GM04503 (cell line): ENCODE measurements at regions not wholly inside any gene's neighbourhood (a gene's known extent, or its start where the extent isn't known, plus 50 kb on each side); places are given as distances from the start of the nearest gene placed in this dataset.

ENCODE experiments used
- DNase-seq: peaks from one replicate; pipeline ENCODE4 v3.0.0-alpha.2; 2012; ENCODE audit warnings: low read depth

DNA sequence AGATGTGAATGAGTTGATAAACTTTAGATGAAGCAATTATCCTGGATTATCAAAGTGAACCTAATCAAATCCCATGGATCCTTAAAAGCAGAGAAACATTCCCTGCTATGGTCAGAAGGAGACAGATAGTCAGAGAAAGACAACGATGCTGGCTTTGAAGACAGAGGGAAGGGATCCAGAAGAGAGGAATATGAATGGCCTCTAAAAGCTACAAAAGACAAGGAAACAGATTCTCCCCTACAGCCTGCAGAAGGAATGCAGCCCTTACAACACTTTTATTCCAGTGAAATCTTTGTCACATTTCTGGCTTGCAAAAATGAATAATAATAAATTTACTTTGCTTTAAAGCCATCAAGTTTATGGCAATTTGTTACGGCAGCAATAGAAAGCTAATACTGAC lies 1164.2 kb downstream of the PCDH17 start:
- DNase-seq, result no peak

DNA sequence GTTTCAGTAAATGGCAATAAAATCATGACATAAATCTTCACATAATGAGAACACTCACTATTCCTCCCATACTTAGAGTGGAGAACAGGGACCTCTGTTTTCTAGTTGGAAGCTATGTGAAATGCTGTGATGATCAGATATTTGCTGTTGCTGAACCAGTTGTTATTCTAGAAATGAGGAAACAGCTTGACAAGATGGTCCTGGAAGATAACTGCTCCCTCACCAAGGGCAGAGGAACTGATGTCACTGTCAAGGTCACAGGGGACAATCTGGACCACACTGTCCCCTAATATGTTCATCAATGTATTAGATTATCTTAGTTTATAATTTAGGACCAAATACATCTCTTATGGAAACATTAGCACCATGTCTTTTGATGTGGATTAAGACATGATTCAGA lies 1173.3 kb downstream of the PCDH17 start:
- no peak for DNase-seq

DNA sequence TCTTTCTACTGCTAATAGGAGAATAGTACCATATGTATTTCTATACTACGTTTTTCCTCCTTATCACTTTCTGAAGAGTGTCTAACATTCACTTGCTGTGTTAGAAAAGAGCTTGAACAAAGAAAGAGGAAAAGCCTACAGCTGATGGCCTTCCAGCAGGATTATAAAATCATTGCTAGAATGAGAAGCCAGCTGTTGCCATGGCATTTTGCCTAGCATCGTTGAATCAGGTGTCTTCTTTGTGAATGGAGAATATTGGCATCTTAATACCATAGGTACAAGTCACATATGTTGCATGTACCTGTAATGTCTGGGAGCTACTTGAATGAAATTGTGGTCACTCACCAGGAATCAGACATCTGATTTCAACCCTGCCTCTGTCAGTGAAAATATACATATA lies 1174.9 kb downstream of the PCDH17 start:
- no peak for DNase-seq

DNA sequence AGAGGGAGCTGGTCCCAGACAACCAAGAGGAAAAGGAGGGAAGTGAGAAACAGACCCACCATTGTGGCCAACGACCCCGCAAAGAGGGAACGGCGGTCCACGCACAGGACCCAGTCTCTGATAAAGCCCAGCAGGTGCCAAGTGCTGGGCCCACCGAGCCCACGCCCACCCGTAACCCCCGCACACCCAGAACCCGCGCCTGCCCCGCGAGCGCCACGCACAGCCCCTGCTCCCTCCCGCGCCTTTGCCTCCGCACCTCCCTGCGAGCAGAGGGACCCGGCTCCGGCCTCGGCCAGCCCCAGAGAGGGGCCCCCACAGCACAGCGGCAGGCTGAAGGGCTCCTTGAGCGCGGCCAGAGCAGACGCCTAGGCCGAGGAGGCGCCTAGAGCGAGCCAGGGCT lies 1192.2 kb downstream of the PCDH17 start:
- no peak for DNase-seq

DNA sequence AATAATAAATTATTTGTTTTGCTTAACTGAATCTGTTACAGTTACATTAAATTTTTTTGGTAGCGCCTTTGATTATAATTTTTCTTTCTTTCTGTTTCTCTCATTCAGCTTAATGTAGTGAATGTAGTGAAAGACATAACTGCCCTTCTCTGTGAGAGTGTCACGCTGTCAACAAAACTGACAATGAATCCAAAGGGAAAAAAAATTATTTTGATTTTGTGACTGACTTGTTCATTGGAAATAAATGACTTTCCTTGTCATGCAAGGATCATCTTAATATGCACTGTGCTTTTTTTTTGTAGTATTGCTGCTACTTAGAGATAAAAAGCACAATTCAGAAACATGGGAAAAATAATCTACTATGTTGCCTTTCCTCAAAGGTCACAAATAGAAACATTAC lies 1196.4 kb downstream of the PCDH17 start:
- DNase-seq, result no peak

DNA sequence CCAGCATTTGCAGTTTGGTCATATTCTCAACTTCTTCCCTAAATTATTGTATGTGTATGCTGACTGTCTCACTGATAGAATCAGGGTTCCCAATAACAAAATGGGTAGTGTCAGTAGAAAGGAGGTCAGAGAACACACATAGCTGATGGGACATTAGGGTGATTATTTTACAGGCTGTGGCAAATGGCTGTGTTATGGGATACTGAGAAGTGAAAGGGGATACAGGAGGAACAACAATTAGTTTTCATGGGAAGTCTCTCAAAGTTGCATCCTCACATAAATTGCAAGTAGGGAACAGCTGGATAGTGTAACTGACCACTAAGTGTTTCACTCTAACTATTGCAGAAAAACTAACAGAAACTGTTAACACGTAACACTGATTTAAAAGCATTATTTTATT lies 1199.3 kb downstream of the PCDH17 start:
- no peak for DNase-seq

DNA sequence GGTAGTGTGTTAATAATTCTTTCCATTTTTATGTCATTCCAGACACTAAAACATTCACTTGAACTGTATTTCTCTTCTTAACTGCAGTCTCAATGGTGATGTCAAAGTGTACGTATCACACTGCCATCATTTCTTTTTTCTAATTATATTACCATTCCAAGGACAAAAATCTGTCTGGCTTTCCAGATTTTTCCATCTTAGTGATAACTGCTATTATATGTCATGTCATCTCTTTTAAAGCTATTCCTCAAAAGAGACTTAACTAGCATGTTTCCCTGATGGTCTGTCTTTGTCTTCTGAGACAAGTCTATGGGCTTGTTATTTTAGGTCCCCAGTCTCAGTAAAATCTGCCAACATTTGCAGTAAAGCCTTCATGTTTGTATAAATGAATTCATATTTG lies 1207.1 kb downstream of the PCDH17 start:
- DNase-seq, result no peak

DNA sequence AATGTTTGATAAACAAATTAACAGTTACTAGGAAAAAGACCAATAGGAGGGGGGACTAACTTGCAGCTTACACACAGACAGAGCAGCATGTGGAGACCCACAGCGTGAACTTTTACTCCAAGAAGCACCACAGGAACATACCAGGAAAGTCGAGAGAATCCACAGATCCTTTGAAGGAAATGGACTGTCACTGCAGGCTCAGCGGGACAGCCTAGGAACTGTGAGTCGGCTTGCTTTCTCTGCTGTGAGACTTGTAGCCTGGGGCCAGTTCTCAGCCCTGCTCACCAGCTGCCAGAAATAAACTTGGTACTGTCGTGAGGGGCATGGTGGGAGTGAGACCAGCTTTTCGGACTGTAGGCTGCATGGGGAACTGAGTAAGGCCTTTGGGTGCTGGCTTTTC lies 1211.5 kb downstream of the PCDH17 start:
- DNase-seq, result no peak

DNA sequence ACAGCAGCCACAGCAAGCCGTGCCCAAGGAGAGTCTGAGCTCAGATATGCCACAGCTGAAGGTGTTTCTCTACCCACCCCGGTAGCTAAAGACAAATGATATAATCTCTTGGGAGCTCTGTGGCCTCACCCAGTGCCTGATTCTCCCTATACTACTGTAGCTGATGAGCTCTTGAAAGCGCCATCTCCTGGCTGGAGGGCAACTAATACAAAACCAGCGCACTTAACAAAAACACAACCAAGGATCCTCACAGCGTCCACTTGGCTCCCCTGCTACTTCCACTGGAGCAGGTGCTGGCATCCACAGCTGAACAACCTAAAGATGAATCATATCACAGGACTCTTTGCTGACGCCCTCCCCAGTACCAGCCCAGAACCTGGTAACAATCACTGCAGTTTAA lies 1212.0 kb downstream of the PCDH17 start:
- DNase-seq, result no peak

DNA sequence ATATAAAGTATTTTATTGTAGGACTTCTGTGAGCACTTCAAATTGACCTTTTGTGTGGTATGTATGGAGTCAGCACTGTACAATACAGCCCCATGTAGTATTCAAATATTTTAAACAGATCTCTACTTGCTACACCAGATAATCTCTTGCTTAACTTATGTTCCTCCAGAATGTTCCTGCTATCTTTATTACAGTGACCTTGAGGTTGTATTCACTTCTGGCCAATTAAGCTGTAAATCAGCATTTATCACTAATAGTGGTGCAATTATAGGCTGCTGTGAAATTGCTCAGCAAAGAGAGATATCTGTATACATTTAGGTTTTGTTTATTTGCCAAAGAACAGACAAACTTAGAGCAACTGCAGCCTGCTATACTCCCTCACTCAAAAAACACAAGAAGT lies 1218.6 kb downstream of the PCDH17 start:
- DNase-seq, result no peak

DNA sequence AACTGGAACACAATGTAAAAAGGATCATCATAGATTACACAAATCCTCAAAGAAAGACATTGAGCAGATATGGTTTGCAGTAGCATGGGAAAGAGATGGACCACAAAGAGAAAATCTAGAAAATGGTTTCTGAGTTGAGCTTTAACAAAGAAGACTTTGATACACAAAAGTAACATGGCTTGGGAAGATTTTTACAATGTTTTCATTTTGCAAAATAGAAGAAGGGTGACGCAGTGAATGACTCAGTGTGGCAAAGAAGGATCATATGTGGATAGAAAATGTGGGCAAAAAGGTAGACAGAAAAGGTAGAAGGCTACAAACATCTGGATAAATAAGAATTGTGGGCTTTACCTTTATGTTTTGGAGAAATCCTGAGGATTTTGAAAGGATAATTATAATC lies 1220.5 kb downstream of the PCDH17 start:
- no peak for DNase-seq

DNA sequence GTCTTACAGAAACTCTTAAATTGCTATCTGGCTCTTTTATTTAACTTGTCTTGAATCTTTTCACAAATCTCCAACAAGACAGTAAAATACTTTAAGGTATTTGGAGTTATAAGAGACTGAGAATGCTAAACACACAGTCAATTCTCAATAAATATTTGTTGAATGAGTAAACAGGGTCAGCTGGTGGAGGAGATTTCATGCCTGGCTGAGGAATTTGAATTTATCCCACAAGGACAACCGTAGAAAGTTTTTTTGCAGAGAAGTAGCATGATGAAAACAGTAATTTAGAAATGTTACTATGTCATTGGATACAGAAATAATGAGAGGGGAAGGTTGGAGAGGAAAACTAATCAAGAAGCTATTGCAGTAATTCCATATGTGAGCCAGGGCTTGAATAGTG lies 1223.7 kb downstream of the PCDH17 start:
- DNase-seq, result no peak

DNA sequence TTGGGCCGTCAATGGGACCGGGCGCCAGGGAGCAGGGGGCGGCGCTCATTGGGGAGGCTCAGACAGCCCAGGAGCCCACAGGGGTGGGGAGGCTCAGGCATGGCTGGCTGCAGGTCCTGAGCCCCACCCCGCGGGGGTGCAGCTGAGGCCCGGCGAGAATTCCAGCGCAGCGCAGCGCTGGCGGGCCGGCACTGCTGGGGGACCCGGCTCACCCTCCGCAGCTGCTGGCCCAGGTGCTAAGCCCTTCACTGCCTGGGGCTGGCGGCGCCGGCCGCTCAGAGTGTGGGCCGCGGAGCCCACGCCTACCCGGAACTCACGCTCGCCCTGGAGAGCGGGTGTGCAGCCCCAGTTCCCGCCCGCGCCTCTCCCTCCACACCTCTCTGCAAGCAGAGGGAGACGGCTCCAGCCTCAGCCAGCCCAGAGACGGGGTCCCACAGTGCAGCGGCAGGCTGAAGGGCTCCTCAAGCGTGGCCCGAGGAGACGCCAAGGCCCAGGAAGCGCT lies 1227.4 kb downstream of the PCDH17 start:
- no peak for DNase-seq

DNA sequence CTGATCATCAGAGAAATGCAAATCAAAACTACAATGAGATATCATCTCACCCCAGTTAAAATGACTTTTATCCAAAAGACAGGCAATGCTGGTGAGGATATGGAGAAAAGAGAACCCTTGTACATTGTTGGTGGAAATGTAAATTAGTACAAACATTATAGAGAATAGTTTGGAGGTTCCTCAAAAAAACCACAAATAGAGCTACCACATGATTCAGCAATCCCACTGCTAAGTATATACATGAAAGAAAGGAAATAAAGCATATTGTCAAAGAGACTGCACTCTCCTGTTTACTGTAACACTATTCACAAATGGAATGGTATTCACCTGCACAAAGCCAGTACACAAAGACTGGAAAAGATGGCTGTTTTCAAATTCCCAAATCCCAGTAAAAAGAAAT lies 1233.7 kb downstream of the PCDH17 start:
- no peak for DNase-seq

DNA sequence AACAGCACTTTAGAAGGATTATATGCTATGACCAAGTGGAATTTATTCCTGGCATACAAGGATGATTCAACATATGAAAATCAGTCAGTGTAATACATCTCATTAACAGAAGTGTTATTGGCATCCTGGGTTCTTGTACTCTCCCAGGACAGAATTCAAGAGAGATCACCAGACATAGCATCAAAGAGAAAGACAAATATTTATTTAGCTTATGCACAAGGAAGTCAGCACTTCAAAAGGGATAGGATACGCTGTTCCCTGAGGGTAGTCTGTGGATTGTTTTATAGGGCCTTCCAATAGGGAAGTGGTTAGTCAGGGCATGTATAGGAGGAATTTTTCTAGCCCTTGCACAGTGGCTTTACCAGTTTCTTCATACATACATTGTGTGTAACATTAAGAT lies 1238.0 kb downstream of the PCDH17 start:
- no peak for DNase-seq

DNA sequence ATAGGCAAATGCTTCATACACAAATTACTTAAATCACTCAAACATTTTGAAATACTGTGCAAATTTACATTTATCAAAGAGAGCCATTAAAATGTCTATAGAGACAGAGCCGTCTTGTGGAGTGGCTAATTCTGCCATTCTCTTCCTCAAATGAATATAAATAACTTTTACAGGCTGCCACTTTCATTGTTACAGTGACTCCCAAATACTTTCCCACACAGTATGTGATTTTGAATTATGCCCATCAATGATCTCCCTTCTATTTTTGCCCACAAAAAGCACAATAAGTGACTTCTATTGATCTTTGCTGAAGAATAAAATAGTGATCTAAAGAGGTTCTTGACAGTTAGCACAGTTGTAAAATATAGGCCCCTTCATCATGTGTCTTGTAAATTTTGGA lies 1244.9 kb downstream of the PCDH17 start:
- no peak for DNase-seq

DNA sequence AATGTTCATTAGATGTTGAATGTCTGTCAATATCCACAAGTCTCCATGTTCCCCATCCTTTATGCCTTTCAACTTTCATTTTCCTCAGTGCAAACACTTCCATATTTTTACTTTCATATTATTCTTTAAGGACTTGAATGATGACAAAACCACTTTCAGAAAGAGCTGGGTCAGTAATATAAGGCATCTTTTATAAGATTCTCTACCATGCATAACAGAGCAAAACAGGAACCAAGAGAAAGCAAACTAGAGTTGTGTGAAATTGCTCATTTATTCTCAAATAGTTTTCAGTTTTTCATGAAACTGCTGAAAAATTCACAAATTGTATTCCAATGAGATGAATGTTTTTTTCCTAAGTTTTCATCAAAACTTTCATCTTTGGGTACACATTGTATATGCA lies 1247.6 kb downstream of the PCDH17 start:
- no peak for DNase-seq

DNA sequence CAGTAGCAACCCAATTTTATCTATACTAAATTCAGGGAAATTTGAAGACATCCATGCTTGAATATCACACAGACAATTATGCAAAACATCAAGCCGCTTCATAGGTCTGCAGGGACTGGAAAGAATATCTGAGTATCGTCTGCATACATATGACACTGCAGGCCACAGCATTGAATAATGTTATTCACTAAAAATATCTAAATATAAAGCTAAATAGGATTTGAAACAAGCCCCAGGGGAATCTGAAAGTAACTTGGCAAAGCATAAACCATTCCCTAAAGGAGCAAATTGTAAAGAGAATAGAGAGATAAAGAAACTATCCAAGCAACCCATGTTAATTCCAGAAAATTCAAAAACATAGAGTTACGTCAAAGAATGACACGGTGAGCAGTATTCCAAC lies 1251.0 kb downstream of the PCDH17 start:
- DNase-seq, result no peak

DNA sequence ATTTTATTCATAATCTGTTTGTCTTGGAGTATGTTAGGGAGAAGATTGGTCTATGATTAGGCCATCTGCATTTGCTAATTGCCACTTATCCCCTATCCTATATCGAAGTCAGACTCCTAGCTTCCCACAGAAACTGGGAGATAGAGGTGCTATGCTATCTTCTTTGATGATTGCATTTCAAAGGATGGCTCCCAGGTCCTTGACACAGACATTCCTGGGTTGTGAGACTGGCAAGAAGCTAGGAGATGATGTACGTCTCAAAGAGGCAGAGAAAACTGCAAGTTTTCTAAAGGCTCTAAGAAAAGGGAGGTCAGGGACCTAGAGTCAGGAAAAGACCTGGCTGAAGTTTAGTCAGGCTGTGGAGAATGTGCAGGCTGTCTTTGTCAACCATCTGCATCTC lies 1251.9 kb downstream of the PCDH17 start:
- DNase-seq, result no peak

DNA sequence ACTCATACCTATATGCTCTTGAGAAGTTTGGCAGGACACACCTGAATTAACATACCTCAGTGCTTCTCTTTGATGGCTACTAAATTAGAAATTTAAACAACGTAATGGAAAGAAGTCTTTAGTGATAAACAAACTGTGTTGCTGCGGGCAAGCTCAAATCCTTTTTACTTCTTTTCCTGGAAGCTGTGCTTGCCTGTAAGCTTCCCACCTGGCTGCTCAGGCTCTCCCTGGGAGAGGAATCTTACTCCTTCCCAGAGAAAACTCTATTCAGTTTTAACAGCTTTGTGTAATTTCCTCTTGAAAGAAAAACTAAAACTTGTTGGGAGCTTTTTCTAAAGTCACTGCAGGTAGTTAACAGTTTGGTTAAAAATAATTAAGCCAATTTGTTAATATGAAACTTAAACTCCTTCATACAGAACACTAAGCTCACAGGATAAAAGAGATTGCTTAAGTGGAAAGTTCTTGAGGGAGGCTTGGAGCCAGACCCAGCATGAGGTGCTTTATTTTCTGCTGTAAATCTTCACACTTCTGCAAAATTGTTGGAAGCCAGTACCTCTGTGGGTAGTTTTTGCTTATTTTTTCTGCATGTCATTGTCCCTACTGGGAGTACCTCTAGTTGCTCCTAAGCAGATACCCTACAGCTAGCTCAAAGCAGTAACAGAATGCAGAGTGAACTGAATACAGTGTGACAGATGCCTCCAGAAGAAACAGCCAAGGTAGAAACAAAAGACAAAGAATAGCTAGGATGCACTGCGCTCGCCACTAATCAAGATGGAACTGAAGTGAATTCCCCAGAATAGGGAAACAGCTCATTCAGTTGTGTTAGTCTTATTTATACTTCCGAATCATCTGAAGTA lies 1253.0 kb downstream of the PCDH17 start:
- no peak for DNase-seq

DNA sequence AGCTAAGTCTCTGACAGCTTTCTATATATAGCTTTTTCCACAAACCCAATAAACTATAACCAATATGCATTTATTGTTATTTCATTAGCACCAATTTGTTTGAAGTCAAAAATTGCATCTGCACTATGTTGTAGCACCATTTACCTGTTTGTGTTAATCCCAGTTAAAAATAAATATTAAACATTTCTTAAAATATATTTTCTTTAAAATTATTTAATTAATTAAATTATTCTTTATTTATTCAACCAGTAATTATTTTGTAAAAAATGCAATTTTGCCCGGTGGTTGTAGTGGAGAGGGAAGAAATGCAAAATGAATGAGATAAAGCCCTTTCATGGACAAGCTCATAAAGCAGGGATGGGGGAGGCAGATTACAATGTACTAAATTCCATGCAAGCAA lies 1257.9 kb downstream of the PCDH17 start:
- no peak for DNase-seq

DNA sequence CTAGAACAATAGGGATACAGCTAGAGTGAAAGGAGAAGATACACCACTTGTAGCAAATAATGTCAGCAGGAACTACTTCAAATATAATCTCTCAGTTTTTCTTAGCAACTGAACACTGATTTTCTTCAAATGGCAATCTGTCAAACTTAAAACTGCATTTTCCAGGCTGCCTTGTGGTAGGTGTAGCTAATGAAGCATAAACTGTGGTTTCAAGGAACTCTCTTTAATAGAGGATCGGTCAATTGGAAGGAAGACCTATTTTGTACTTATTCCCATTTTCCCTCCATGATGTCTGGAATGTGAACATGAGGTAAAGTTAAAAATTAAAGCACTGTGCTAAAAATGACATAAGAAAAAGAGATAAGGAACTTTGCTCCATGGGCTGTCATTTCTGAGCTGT lies 1261.9 kb downstream of the PCDH17 start:
- no peak for DNase-seq

DNA sequence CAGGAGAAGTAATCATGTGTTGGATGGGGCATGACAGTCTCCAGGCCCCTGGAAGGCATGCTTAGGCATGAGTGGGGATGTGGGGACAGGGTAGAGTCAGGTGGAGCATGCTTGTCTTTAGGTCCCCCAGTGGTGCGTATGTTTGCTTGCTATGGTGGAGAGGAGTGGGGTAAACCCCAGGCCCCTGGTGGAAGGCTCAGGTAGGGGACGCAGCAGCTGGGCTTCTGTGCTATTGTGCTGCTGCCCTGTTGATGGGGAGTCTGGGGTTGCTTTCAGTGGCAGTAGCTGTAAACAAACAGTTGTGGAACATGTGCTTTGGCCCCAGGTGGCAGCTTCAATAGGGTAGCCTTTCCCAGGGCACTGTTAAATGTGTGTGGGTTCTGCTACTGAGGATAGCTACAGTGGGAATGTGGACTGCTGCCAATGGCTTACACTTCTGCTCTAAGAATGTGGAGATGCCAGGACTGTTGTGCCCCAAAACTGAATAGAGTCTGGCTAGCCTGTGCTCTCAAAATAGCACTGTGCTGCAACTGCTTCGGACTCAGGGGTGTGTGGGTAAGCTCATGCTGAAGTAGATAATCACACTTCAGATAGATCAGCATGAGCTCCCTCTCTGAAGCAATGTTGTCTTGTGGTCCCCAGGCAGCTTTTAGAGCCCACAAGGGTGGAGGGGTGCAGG lies 1257.3 kb downstream of the DIAPH3 start:
- DNase-seq, result no peak

DNA sequence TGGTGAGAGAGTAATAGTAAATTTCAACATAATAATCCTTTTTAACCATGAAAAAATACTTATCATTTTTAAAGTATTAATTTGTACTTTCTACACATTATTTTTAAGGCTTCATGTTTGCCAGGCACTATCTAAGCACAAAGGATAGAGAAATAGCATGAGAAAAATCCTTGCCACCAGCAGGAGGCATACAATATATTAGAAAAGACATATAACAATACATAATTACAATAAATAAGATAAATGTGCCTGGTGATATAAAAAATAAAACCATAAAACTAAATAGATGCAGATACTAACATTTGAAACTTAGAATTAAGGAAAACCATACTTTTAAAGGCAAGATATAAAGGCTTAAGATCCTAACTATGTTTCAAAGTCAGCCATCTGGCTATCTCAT lies 1256.4 kb downstream of the DIAPH3 start:
- no peak for DNase-seq
